Epithelial cell of proximal tubule (primary cell): ENCODE measurements at regions not wholly inside any gene's neighbourhood (a gene's known extent, or its start where the extent isn't known, plus 50 kb on each side); places are given as distances from the start of the nearest gene placed in this dataset.

Experiments used
- DNase-seq: peaks from one replicate; pipeline ENCODE4 v3.0.0-alpha.2; 2011; ENCODE audit warnings: low read depth
- H3K4me3 ChIP-seq: 2 replicates; pipeline ENCODE4 v1.5.1; 2011; ENCODE audit warnings: low read depth, mild to moderate bottlenecking, low read length
- CTCF ChIP-seq: conservative IDR thresholded peaks from 2 replicates; pipeline ENCODE4 v1.5.1; 2012; ENCODE audit warnings: low read depth, mild to moderate bottlenecking, low read length

DNA sequence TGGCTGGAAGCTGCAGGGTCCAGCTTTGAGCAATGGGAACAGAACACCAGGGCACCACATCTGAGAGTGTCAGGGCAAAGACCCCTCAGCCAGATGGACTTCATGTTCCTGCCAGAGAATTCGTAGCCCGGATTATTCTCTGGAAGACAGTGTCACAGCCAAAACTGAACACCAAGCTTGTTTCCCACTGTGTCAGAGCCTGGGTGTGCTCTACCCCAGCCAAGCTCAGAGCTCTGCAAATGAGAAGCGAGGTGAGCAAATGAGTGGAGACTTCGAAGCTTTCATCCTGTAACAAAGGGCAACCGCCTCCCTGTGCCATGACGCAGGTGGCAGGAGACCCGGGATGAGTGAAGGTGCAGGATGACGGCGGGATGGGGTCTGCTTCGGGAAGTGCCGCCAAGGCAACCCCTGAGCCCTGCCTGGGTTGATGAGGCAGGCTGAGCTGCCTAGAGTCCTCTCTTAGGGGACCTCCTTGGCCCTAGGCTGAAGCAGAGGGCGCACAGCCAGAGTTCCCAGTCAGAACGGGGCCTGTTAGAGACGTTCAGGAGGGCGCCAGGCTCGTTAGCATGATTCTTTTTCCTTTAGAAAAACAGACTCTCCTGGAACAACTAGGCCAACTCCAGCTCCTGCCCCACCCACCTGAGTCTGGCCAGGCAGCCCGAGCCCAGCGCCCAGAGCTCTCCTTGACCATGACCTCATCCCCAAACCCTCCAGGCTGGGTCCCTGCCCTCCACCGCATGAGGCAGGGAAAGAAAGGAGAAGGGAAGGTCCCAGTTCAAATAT is 187.7 kb downstream of the SOD2 start:
- DNase-seq = no peak
- no peak overlapping the region for H3K4me3 ChIP-seq
- no peak for TF ChIP-seq CTCF

GRCh38 chr6:159501558-159501957 is 191.5 kb downstream of the SOD2 start:
- no peak overlapping the region for H3K4me3 ChIP-seq
- no peak for TF ChIP-seq CTCF
- no peak for DNase-seq

GRCh38 chr6:159499034-159499433 is 194.0 kb downstream of the SOD2 start:
- TF ChIP-seq CTCF = no peak
- no peak overlapping the region for H3K4me3 ChIP-seq
- DNase-seq = no peak

GRCh38 chr6:159494586-159494972 is 198.5 kb downstream of the SOD2 start:
- peak; percentile 13 for DNase-seq
- TF ChIP-seq CTCF = no peak
- H3K4me3 ChIP-seq = no peak overlapping the region

- no peak for DNase-seq
- H3K4me3 ChIP-seq = no peak overlapping the region
- no peak for TF ChIP-seq CTCF
Measured at GRCh38 chr6:159493898-159494585, 199.0 kb downstream of the SOD2 start.

- no peak for TF ChIP-seq CTCF
- no peak for DNase-seq
- no peak overlapping the region for H3K4me3 ChIP-seq
Measured at GRCh38 chr6:159493231-159493897, 199.7 kb downstream of the SOD2 start.
